Keratinocyte (primary cell): ENCODE measurements at regions not wholly inside any gene's neighbourhood (a gene's known extent, or its start where the extent isn't known, plus 50 kb on each side); places are given as distances from the start of the nearest gene placed in this dataset.

Source experiments
- DNase-seq: peaks from one replicate; pipeline ENCODE4 v3.0.0-alpha.2; 2011; ENCODE audit warnings: low read depth, missing footprints, low spot score
- FAIRE-seq: peaks from 2 replicates; lab custom pipeline; 2011; peaks lifted over from hg19 to GRCh38; lab: Jason Lieb, UNC
- H2AFZ ChIP-seq: 2 replicates; pipeline ENCODE4 v1.6.0; 2012; ENCODE audit warnings: low read length, control low read depth, inconsistent platforms; ENCODE audit not compliant: control insufficient read depth
- H3K27ac ChIP-seq: 2 replicates; pipeline ENCODE4 v1.5.1; 2011; ENCODE audit warnings: low read length; ENCODE audit not compliant: control insufficient read depth, insufficient read depth
- H3K27me3 ChIP-seq: 3 replicates; pipeline ENCODE4 v1.6.0; 2011; ENCODE audit warnings: low read length; ENCODE audit not compliant: control insufficient read depth, insufficient read depth; ENCODE audit errors: extremely low read depth
- H3K36me3 ChIP-seq, 2 experiments: 2 replicates in 1 of 2; 3 replicates in 1 of 2; pipeline ENCODE4 v1.5.1; 2011; ENCODE audit warnings: low read length in 2 of 2, mild to moderate bottlenecking in 1 of 2; ENCODE audit not compliant: control insufficient read depth in 2 of 2, insufficient read depth in 2 of 2; ENCODE audit errors: extremely low read depth in 1 of 2
- H3K4me1 ChIP-seq: 3 replicates; pipeline ENCODE4 v1.5.1; 2011; ENCODE audit warnings: low read length; ENCODE audit not compliant: control insufficient read depth, insufficient read depth; ENCODE audit errors: extremely low read depth
- H3K4me2 ChIP-seq: 3 replicates; pipeline ENCODE4 v1.6.0; 2011; ENCODE audit warnings: low read depth, low read length; ENCODE audit not compliant: control insufficient read depth, insufficient read depth; ENCODE audit errors: extremely low read depth
- H3K4me3 ChIP-seq, 3 experiments: fragments of 200-600 bp in 1 of 3; sonication (generic) in 1 of 3; 2 replicates in 2 of 3; 3 replicates in 1 of 3; pipeline ENCODE4 v1.5.1; 2011 to 2016; ENCODE audit warnings: low read length in 3 of 3, mild to moderate bottlenecking in 3 of 3, control low read depth in 2 of 3, inconsistent platforms in 1 of 3, low read depth in 1 of 3, mixed read lengths in 1 of 3, mixed run types in 1 of 3, moderate library complexity in 1 of 3; ENCODE audit not compliant: control insufficient read depth in 2 of 3, insufficient read depth in 2 of 3; ENCODE audit errors: extremely low read depth in 1 of 3
- H3K79me2 ChIP-seq: 2 replicates; pipeline ENCODE4 v1.6.0; 2012; ENCODE audit warnings: low read length; ENCODE audit not compliant: control insufficient read depth, insufficient read depth
- H3K9ac ChIP-seq: 3 replicates; pipeline ENCODE4 v1.6.0; 2011; ENCODE audit warnings: low read length; ENCODE audit not compliant: control insufficient read depth, insufficient read depth; ENCODE audit errors: extremely low read depth
- H3K9me1 ChIP-seq: 3 replicates; pipeline ENCODE4 v1.6.0; 2011; ENCODE audit warnings: low read length; ENCODE audit not compliant: control insufficient read depth, insufficient read depth; ENCODE audit errors: extremely low read depth
- H3K9me3 ChIP-seq: 2 replicates; pipeline ENCODE4 v1.5.1; 2012; ENCODE audit warnings: low read depth, low read length; ENCODE audit not compliant: control insufficient read depth
- H4K20me1 ChIP-seq: 3 replicates; pipeline ENCODE4 v1.6.0; 2011; ENCODE audit warnings: low read length; ENCODE audit not compliant: control insufficient read depth, insufficient read depth; ENCODE audit errors: extremely low read depth
- EZH2 ChIP-seq: IDR thresholded peaks from one replicate; pipeline ENCODE4 v1.6.1; 2012; ENCODE audit warnings: inconsistent platforms, mild to moderate bottlenecking, low read length, moderate library complexity
- dilution Hi-C: fragments of 300-500 bp; cut with MboI; formaldehyde crosslinking; loops from one replicate; pipeline ENCODE4 v1.7.0; 2020; ENCODE audit warnings: low sequenced_read_pairs; ENCODE audit not compliant: extremely low pct_ligation_motif_present
- TF ChIP-seq, protein P1 (sequence below), 3 experiments: IDR thresholded peaks in 1 of 3; conservative IDR thresholded peaks in 1 of 3; optimal IDR thresholded peaks in 1 of 3; 2 replicates in 2 of 3; 3 replicates in 1 of 3; pipeline versions ENCODE3 to v1.5.1; 2011; ENCODE audit warnings: low read length in 3 of 3, mild to moderate bottlenecking in 3 of 3, moderate library complexity in 2 of 3, control low read depth in 1 of 3, inconsistent platforms in 1 of 3; ENCODE audit not compliant: insufficient read depth in 2 of 3; ENCODE audit errors: extremely low read depth in 1 of 3

DNA sequence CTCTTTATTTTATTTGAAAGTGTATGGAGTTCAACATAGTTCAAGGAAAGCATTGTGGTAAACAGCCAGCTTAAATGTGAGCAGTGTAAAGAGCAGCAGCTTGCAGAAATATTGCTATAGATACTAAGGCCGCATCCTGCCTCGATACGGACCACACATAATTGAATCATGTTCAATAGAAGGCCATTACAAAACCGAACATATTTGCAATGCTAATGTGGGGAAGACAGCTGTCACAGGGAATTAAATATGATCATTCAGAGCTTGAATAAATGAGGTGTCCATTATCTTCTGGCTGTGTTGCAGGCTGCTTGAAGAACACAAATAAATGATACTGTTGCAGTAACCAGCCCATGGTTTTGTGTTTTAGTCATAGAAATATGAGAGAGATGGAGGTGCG lies 173.2 kb downstream of the BRMS1L start:
- H3K36me3 ChIP-seq = no peaks in the 10 kb centered on the region
- FAIRE-seq (no peak), DNase-seq (no peak)
- peaks cover 3% of the 10 kb centered on the region for H3K27me3 ChIP-seq
- H3K4me3 ChIP-seq = no peak overlapping the region
- dilution Hi-C loops = no loop called here
- no peaks in the 10 kb centered on the region for H3K4me1 ChIP-seq
- no peak overlapping the region for H3K4me2 ChIP-seq
- H3K9ac ChIP-seq = no peak overlapping the region
- H4K20me1 ChIP-seq = no peaks in the 10 kb centered on the region
- no peaks in the 10 kb centered on the region for H3K9me1 ChIP-seq
- no peak overlapping the region for H2AFZ ChIP-seq
- TF ChIP-seq, protein P1, sequence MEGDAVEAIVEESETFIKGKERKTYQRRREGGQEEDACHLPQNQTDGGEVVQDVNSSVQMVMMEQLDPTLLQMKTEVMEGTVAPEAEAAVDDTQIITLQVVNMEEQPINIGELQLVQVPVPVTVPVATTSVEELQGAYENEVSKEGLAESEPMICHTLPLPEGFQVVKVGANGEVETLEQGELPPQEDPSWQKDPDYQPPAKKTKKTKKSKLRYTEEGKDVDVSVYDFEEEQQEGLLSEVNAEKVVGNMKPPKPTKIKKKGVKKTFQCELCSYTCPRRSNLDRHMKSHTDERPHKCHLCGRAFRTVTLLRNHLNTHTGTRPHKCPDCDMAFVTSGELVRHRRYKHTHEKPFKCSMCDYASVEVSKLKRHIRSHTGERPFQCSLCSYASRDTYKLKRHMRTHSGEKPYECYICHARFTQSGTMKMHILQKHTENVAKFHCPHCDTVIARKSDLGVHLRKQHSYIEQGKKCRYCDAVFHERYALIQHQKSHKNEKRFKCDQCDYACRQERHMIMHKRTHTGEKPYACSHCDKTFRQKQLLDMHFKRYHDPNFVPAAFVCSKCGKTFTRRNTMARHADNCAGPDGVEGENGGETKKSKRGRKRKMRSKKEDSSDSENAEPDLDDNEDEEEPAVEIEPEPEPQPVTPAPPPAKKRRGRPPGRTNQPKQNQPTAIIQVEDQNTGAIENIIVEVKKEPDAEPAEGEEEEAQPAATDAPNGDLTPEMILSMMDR (optimal IDR thresholded peaks at IDR 0.05 in 1 of 3, IDR thresholded peaks at IDR 0.05 in 1 of 3, conservative IDR thresholded peaks at IDR 0.05 in 1 of 3; ENCODE audit: extremely low read depth in 1 of 3, insufficient read depth in 2 of 3, low read length in 3 of 3) = no peak
- TF ChIP-seq EZH2 = no peak
- no peaks in the 10 kb centered on the region for H3K79me2 ChIP-seq
- H3K27ac ChIP-seq = no peak overlapping the region
- no peaks in the 10 kb centered on the region for H3K9me3 ChIP-seq

DNA sequence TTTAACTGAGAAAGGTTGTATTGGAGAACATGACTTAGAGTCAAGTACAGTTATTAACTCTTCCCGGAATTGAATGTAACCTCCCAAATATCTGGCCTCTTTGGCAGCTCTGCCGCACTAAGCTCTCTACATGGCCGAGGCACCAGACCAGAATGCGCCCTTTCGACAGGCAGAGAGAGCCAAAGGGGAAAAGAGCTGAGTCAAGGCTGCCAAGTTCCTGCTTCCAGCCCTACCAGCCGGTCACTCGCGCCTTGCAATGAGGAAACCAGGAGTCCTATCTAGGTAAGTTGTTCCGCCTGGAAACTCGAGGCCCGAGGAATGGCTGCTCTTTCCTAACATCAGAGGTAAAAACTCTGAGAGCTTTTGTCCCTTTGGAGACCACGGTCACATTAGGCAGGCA lies 172.2 kb downstream of the BRMS1L start:
- Histone ChIP-seq H3K9me1 (no peaks in the 10 kb centered on the region), H3K27me3 (peaks cover 3% of the 10 kb centered on the region), H3K9ac (no peak overlapping the region), H3K4me1 (no peaks in the 10 kb centered on the region), H3K4me3 (no peak overlapping the region), H3K36me3 (no peaks in the 10 kb centered on the region), H3K4me2 (no peak overlapping the region), H4K20me1 (no peaks in the 10 kb centered on the region), H3K27ac (no peak overlapping the region), H2AFZ (no peak overlapping the region), H3K9me3 (no peaks in the 10 kb centered on the region), H3K79me2 (no peaks in the 10 kb centered on the region)
- no peak for DNase-seq
- no peak for TF ChIP-seq EZH2
- TF ChIP-seq, protein P1 (optimal IDR thresholded peaks at IDR 0.05 in 1 of 3, IDR thresholded peaks at IDR 0.05 in 1 of 3, conservative IDR thresholded peaks at IDR 0.05 in 1 of 3; ENCODE audit: extremely low read depth in 1 of 3, insufficient read depth in 2 of 3, low read length in 3 of 3) = no peak
- FAIRE-seq = no peak
- dilution Hi-C loops = no loop called here
